Stimulated activated CD8-positive, alpha-beta memory T cell treated with anti-CD3 and anti-CD28 coated beads, Interleukin-15, amount 100 ng/mL, for 48 hours (primary cell): ENCODE measurements at regions not wholly inside any gene's neighbourhood (a gene's known extent, or its start where the extent isn't known, plus 50 kb on each side); places are given as distances from the start of the nearest gene placed in this dataset.
"Not testable (repeated sequence)": the region's sequence is repeated elsewhere in the genome, so short reads cannot be mapped to it uniquely, and the experiment has no call there.

Source experiments
- DNase-seq, 2 donors: peaks; one replicate each; pipeline ENCODE4 v3.0.0-alpha.2; 2020; ENCODE audit warnings: low read depth in 2 of 2

GRCh38 chr14:71396050-71396677 lies 488.9 kb downstream of the PCNX1 start:
- DNase-seq, result no peak

GRCh38 chr14:71397371-71397770 lies 490.1 kb downstream of the PCNX1 start:
- DNase-seq, result no peak

GRCh38 chr14:71398450-71398849 lies 491.2 kb downstream of the PCNX1 start:
- DNase-seq, result no peak

GRCh38 chr14:71399057-71399487 lies 491.8 kb downstream of the PCNX1 start:
- DNase-seq, result no peak

GRCh38 chr14:71400871-71401321 lies 493.6 kb downstream of the PCNX1 start:
- no peak for DNase-seq

GRCh38 chr14:71402415-71402814 lies 495.2 kb downstream of the PCNX1 start:
- DNase-seq, result not testable (repeated sequence)

GRCh38 chr14:71403656-71404055 lies 496.4 kb downstream of the PCNX1 start:
- DNase-seq, result no peak

GRCh38 chr14:71405676-71406075 lies 498.4 kb downstream of the PCNX1 start:
- no peak for DNase-seq

- no peak for DNase-seq
These were observed 501.2 kb downstream of the PCNX1 start for GRCh38 chr14:71408362-71409030.

GRCh38 chr14:71410578-71411284 lies 503.5 kb downstream of the PCNX1 start:
- DNase-seq, result no peak

- DNase-seq, result no peak
These were observed 504.0 kb downstream of the PCNX1 start for GRCh38 chr14:71411285-71411595.

GRCh38 chr14:71411738-71412137 lies 504.5 kb downstream of the PCNX1 start:
- no peak for DNase-seq

- DNase-seq, result no peak
These were observed 507.6 kb downstream of the PCNX1 start for GRCh38 chr14:71414631-71415403.

- DNase-seq, result no peak
These were observed 508.1 kb downstream of the PCNX1 start for GRCh38 chr14:71415404-71415690.

GRCh38 chr14:71416392-71416791 lies 509.1 kb downstream of the PCNX1 start:
- no peak for DNase-seq

- no peak for DNase-seq
These were observed 511.4 kb downstream of the PCNX1 start for GRCh38 chr14:71418532-71419245.

- DNase-seq, result no peak
These were observed 508.7 kb upstream of the RGS6 start for GRCh38 chr14:71423481-71423880.

- DNase-seq, result no peak
These were observed 507.3 kb upstream of the RGS6 start for GRCh38 chr14:71424941-71425340.

- DNase-seq, result no peak
These were observed 506.2 kb upstream of the RGS6 start for GRCh38 chr14:71426001-71426400.

GRCh38 chr14:71429902-71430301 lies 502.3 kb upstream of the RGS6 start:
- DNase-seq, result no peak

- DNase-seq, result no peak
These were observed 501.9 kb upstream of the RGS6 start for GRCh38 chr14:71430321-71430677.
